Liver (tissue), 8 donors: ENCODE measurements at regions not wholly inside any gene's neighbourhood (a gene's known extent, or its start where the extent isn't known, plus 50 kb on each side); places are given as distances from the start of the nearest gene placed in this dataset.

Experiments used
- DNase-seq: peaks from one replicate; pipeline ENCODE4 v3.0.0-alpha.2; 2017; ENCODE audit warnings: low spot score
- H3K27ac ChIP-seq, 2 donors: one replicate each; pipeline ENCODE4 v1.7.0; 2013; ENCODE audit warnings: inconsistent platforms in 2 of 2, low read length in 2 of 2, control low read depth in 1 of 2, low read depth in 1 of 2, mild to moderate bottlenecking in 1 of 2
- H3K27me3 ChIP-seq, 4 donors: one replicate each; pipeline versions ENCODE4 v1.6.1 to v1.7.0; 2013; ENCODE audit warnings: low read length in 3 of 4, inconsistent platforms in 1 of 4, mild to moderate bottlenecking in 1 of 4, moderate library complexity in 1 of 4; ENCODE audit not compliant: control insufficient read depth in 4 of 4, insufficient read depth in 4 of 4
- H3K36me3 ChIP-seq, 4 donors: one replicate each; pipeline versions ENCODE4 v1.6.1 to v1.7.0; 2013; ENCODE audit warnings: low read length in 3 of 4, mild to moderate bottlenecking in 3 of 4, low read depth in 1 of 4, moderate library complexity in 1 of 4; ENCODE audit not compliant: control insufficient read depth in 4 of 4, insufficient read depth in 3 of 4
- H3K4me1 ChIP-seq, 4 donors: one replicate each; pipeline versions ENCODE4 v1.6.1 to v1.7.0; 2013; ENCODE audit warnings: low read length in 3 of 4, mild to moderate bottlenecking in 3 of 4, moderate library complexity in 1 of 4; ENCODE audit not compliant: control insufficient read depth in 4 of 4, insufficient read depth in 4 of 4
- H3K4me3 ChIP-seq, 3 donors: one replicate each; pipeline versions ENCODE4 v1.6.1 to v1.7.0; 2013; ENCODE audit warnings: low read length in 3 of 3, control low read depth in 1 of 3, low read depth in 1 of 3, mild to moderate bottlenecking in 1 of 3
- H3K9ac ChIP-seq, 2 donors: one replicate each; pipeline ENCODE4 v1.7.0; 2013; ENCODE audit warnings: low read length in 2 of 2, mild to moderate bottlenecking in 2 of 2, moderate library complexity in 2 of 2, control low read depth in 1 of 2, low read depth in 1 of 2
- H3K9me3 ChIP-seq, 4 donors: one replicate each; pipeline versions ENCODE4 v1.6.1 to v1.7.0; 2013; ENCODE audit warnings: low read length in 3 of 4; ENCODE audit not compliant: control insufficient read depth in 4 of 4
- CTCF ChIP-seq: fragments of 150-350 bp; IDR thresholded peaks from 2 replicates; pipeline ENCODE4 v1.5.1; 2017; ENCODE audit warnings: improper control_type of control experiment, low read depth, low read length; ENCODE audit not compliant: missing input control
- EGR1 ChIP-seq, 2 donors: IDR thresholded peaks; 2 replicates each; pipeline ENCODE4 v1.6.1; 2016 to 2018; ENCODE audit warnings: antibody characterized with exemption in 2 of 2, low read depth in 2 of 2
- FOXA1 ChIP-seq: IDR thresholded peaks from 2 replicates; pipeline ENCODE4 v1.6.1; 2016; ENCODE audit warnings: antibody characterized with exemption
- GABPA ChIP-seq, 2 donors: IDR thresholded peaks in 1 of 2; conservative IDR thresholded peaks in 1 of 2; 2 replicates each; pipeline ENCODE4 v1.6.1; 2016; ENCODE audit warnings: antibody characterized with exemption in 2 of 2, mild to moderate bottlenecking in 1 of 2, moderate library complexity in 1 of 2
- HNF4G ChIP-seq: IDR thresholded peaks from 2 replicates; pipeline ENCODE4 v1.6.1; 2016; ENCODE audit warnings: antibody characterized with exemption
- MAX ChIP-seq: IDR thresholded peaks from 2 replicates; pipeline ENCODE4 v1.6.1; 2016; ENCODE audit warnings: antibody characterized with exemption
- NR2F2 ChIP-seq: IDR thresholded peaks from 2 replicates; pipeline ENCODE4 v1.6.1; 2016; ENCODE audit warnings: antibody characterized with exemption
- RAD21 ChIP-seq, 2 donors: IDR thresholded peaks; 2 replicates each; pipeline ENCODE4 v1.6.1; 2016; ENCODE audit warnings: antibody characterized with exemption in 2 of 2, mild to moderate bottlenecking in 2 of 2
- REST ChIP-seq: IDR thresholded peaks from 2 replicates; pipeline ENCODE4 v1.6.1; 2016; ENCODE audit warnings: antibody characterized with exemption, mild to moderate bottlenecking
- TAF1 ChIP-seq: conservative IDR thresholded peaks from 2 replicates; pipeline ENCODE4 v1.6.1; 2016; ENCODE audit warnings: antibody characterized with exemption, mild to moderate bottlenecking
- YY1 ChIP-seq: IDR thresholded peaks from 2 replicates; pipeline ENCODE4 v1.6.1; 2016; ENCODE audit warnings: antibody characterized with exemption, mild to moderate bottlenecking
- WGBS: extraction: QIAGEN DNeasy Blood & Tissue Kit; methylation state at CpG from one replicate; pipeline ENCODE4 v1.1.7; 2013; 5-methylcytosine and 5-hydroxymethylcytosine counted together
- donor health status: healthy.
- donor health status: healthy.
- donor health status: healthy.
- donor health status: healthy.
- donor health status: healthy.

GRCh38 chr1:82710091-82710490 lies 909.4 kb downstream of the ADGRL2 start:
- Histone ChIP-seq H3K27ac (no peak overlapping the region), H3K4me1 (no peaks in the 10 kb centered on the region), H3K36me3 (no peaks in the 10 kb centered on the region), H3K9me3 (no peaks in the 10 kb centered on the region), H3K9ac (no peak overlapping the region), H3K27me3 (no peaks in the 10 kb centered on the region), H3K4me3 (no peak overlapping the region)
- no peak for DNase-seq
- TF ChIP-seq CTCF (no peak), HNF4G (no peak), GABPA (IDR thresholded peaks at IDR 0.05 in 1 of 2, conservative IDR thresholded peaks at IDR 0.05 in 1 of 2) (no peak), MAX (no peak)

- Histone ChIP-seq H3K27ac (no peak overlapping the region), H3K4me3 (no peak overlapping the region), H3K36me3 (no peaks in the 10 kb centered on the region), H3K4me1 (no peaks in the 10 kb centered on the region), H3K9me3 (no peaks in the 10 kb centered on the region), H3K27me3 (no peaks in the 10 kb centered on the region), H3K9ac (no peak overlapping the region)
- no peak for DNase-seq
- TF ChIP-seq GABPA (IDR thresholded peaks at IDR 0.05 in 1 of 2, conservative IDR thresholded peaks at IDR 0.05 in 1 of 2) (no peak), RAD21 (IDR thresholded peaks at IDR 0.05) (no peak), MAX (no peak)
- 87% methylated on average over 1 of the region's 1 CpG for WGBS
These were observed 906.9 kb downstream of the ADGRL2 start for GRCh38 chr1:82707681-82708080.

DNA sequence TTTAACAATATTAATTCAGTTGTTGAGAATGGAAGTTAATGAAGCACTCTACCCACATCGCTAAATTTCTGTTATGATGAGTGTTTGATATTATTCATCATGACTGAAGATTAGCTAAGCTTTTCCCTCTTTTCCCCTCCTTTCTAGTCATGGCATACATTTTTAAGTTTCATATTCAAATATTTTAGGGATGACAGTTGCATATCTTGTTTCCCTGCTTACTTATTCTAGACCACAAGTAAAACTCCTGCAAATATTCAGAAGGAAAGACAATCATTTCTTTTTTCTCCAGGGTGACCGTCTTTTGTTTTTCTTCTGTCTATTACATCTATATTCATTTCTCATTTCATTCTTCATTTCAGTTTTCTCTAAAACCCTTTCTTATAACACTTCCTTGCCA lies 906.0 kb downstream of the ADGRL2 start:
- Histone ChIP-seq H3K9me3 (no peaks in the 10 kb centered on the region), H3K27me3 (no peaks in the 10 kb centered on the region), H3K36me3 (no peaks in the 10 kb centered on the region), H3K9ac (no peak overlapping the region), H3K4me1 (no peaks in the 10 kb centered on the region), H3K27ac (no peak overlapping the region), H3K4me3 (no peak overlapping the region)
- TF ChIP-seq FOXA1 = no peak
- no peak for TF ChIP-seq GABPA (IDR thresholded peaks at IDR 0.05 in 1 of 2, conservative IDR thresholded peaks at IDR 0.05 in 1 of 2)
- TF ChIP-seq TAF1 = no peak
- no peak for TF ChIP-seq YY1
- no peak for TF ChIP-seq EGR1 (IDR thresholded peaks at IDR 0.05; ENCODE audit: low read depth in 2 of 2)
- no peak for TF ChIP-seq NR2F2
- no peak for TF ChIP-seq RAD21 (IDR thresholded peaks at IDR 0.05)
- no peak for TF ChIP-seq MAX
- no peak for TF ChIP-seq HNF4G
- TF ChIP-seq REST = no peak
- DNase-seq = no peak
- 88% methylated on average over 2 of the region's 2 CpGs for WGBS
